HEK293T (cell line): ENCODE measurements at regions not wholly inside any gene's neighbourhood (a gene's known extent, or its start where the extent isn't known, plus 50 kb on each side); places are given as distances from the start of the nearest gene placed in this dataset.

ENCODE experiments used
- CTCF ChIA-PET: fragments of 350-600 bp; formaldehyde crosslinking; extraction: SDS; loops from one replicate; lab custom pipeline; 2021; ENCODE audit warnings: antibody characterized with exemption, inconsistent platforms; lab: Yijun Ruan, JAX
- POLR2A ChIA-PET: fragments of 350-600 bp; formaldehyde crosslinking; extraction: SDS; loops from one replicate; lab custom pipeline; 2020; ENCODE audit warnings: antibody characterized with exemption, inconsistent platforms; lab: Yijun Ruan, JAX
- DNase-seq: peaks from one replicate; pipeline ENCODE4 v3.0.0; 2012; ENCODE audit warnings: mixed read lengths; ENCODE audit errors: extremely low spot score
- ARNT ChIP-seq: fragments of 450-650 bp; IDR thresholded peaks from 2 replicates; pipeline ENCODE4 v1.6.1; 2017; ENCODE audit warnings: mild to moderate bottlenecking
- BHLHE40 ChIP-seq: fragments of 450-650 bp; IDR thresholded peaks from 2 replicates; pipeline ENCODE4 v1.6.1; 2016; ENCODE audit warnings: mild to moderate bottlenecking, moderate library complexity, borderline replicate concordance
- CTBP1 ChIP-seq: fragments of 450-650 bp; IDR thresholded peaks from 2 replicates; pipeline ENCODE4 v1.6.1; 2016; ENCODE audit warnings: borderline replicate concordance
- ELF4 ChIP-seq: fragments of 450-650 bp; IDR thresholded peaks from 2 replicates; pipeline ENCODE4 v1.6.1; 2017; ENCODE audit warnings: antibody characterized with exemption
- FOXA1 ChIP-seq: fragments of 450-650 bp; IDR thresholded peaks from 2 replicates; pipeline ENCODE4 v1.6.1; 2016; ENCODE audit warnings: mild to moderate bottlenecking
- FOXK2 ChIP-seq: fragments of 450-650 bp; IDR thresholded peaks from 2 replicates; pipeline ENCODE4 v1.6.1; 2016; ENCODE audit warnings: mild to moderate bottlenecking
- FOXM1 ChIP-seq: fragments of 450-650 bp; IDR thresholded peaks from 2 replicates; pipeline ENCODE4 v1.6.1; 2017; ENCODE audit warnings: mild to moderate bottlenecking, borderline replicate concordance
- HDGF ChIP-seq: fragments of 450-650 bp; IDR thresholded peaks from 2 replicates; pipeline ENCODE4 v1.6.1; 2017; ENCODE audit warnings: antibody characterized with exemption, borderline replicate concordance
- L3MBTL2 ChIP-seq: fragments of 450-650 bp; conservative IDR thresholded peaks from 2 replicates; pipeline ENCODE4 v1.6.1; 2016; ENCODE audit warnings: mild to moderate bottlenecking
- LEF1 ChIP-seq: fragments of 450-650 bp; IDR thresholded peaks from 2 replicates; pipeline ENCODE4 v1.6.1; 2017; ENCODE audit warnings: mild to moderate bottlenecking, borderline replicate concordance
- NFRKB ChIP-seq: fragments of 450-650 bp; IDR thresholded peaks from 2 replicates; pipeline ENCODE4 v1.6.1; 2016; ENCODE audit warnings: mild to moderate bottlenecking, moderate library complexity
- PKNOX1 ChIP-seq: fragments of 450-650 bp; IDR thresholded peaks from 2 replicates; pipeline ENCODE4 v1.6.1; 2016
- SP1 ChIP-seq: fragments of 450-650 bp; IDR thresholded peaks from 2 replicates; pipeline ENCODE4 v1.6.1; 2017
- SUZ12 ChIP-seq: fragments of 450-650 bp; IDR thresholded peaks from 2 replicates; pipeline ENCODE4 v1.6.1; 2016; ENCODE audit warnings: mild to moderate bottlenecking
- TARDBP ChIP-seq: fragments of 450-650 bp; IDR thresholded peaks from 2 replicates; pipeline ENCODE4 v1.6.1; 2016
- ZNF384 ChIP-seq: fragments of 450-650 bp; IDR thresholded peaks from 2 replicates; pipeline ENCODE4 v1.6.1; 2016

GRCh38 chr20:11212902-11213301, 539.1 kb upstream of the JAG1 start:
- CTCF ChIA-PET, result interaction anchor here (2.3 kb wide), 1 partner anchor 8 kb away, joined by 12 read pairs; no protein-coding TSS in a partner anchor

GRCh38 chr20:11214256-11214840, 540.5 kb upstream of the JAG1 start:
- no peak for DNase-seq
- TF ChIP-seq CTBP1 (no peak), SUZ12 (no peak), HDGF (no peak), LEF1 (no peak), SP1 (no peak), ZNF384 (no peak), ELF4 (no peak), FOXA1 (no peak), FOXK2 (no peak), PKNOX1 (no peak), ARNT (no peak), TARDBP (no peak), FOXM1 (no peak), L3MBTL2 (no peak), BHLHE40 (no peak)
- POLR2A ChIA-PET, result interaction anchor here (0.9 kb wide), 1 partner anchor 12 kb away, joined by 3 read pairs; no protein-coding TSS in a partner anchor
- CTCF ChIA-PET, result interaction anchor here (2.3 kb wide), 1 partner anchor 9 kb away, joined by 12 read pairs; no protein-coding TSS in a partner anchor

More at GRCh38 chr20:11212902-11213301, 539.1 kb upstream of the JAG1 start:
- POLR2A ChIA-PET, result no interaction called here
- DNase-seq, result no peak
- TF ChIP-seq L3MBTL2, result no peak
- TF ChIP-seq ZNF384, result no peak
- TF ChIP-seq ELF4, result no peak
- TF ChIP-seq LEF1, result no peak
- no peak for TF ChIP-seq TARDBP
- no peak for TF ChIP-seq ARNT
- no peak for TF ChIP-seq HDGF
- TF ChIP-seq FOXK2, result no peak
- no peak for TF ChIP-seq SUZ12
- TF ChIP-seq FOXA1, result no peak
- no peak for TF ChIP-seq NFRKB
- no peak for TF ChIP-seq CTBP1
- no peak for TF ChIP-seq FOXM1
- no peak for TF ChIP-seq PKNOX1
- no peak for TF ChIP-seq BHLHE40
- TF ChIP-seq SP1, result no peak

GRCh38 chr20:11216451-11217314, 542.9 kb upstream of the JAG1 start:
- CTCF ChIA-PET, result interaction anchor here (0.7 to 2.7 kb wide), 2 partner anchors 12 to 520 kb away, joined by 5 to 8 read pairs; no protein-coding TSS in a partner anchor
- POLR2A ChIA-PET, result no interaction called here
- TF ChIP-seq L3MBTL2 (no peak), ELF4 (no peak), FOXM1 (no peak), BHLHE40 (no peak), FOXA1 (no peak), NFRKB (no peak), LEF1 (no peak), HDGF (no peak)
- DNase-seq, result no peak

GRCh38 chr20:11217326-11218172, 543.8 kb upstream of the JAG1 start:
- no peak for DNase-seq
- ChIA-PET POLR2A (interaction anchor here (0.8 kb wide), 1 partner anchor 10 kb away, joined by 3 read pairs; no protein-coding TSS in a partner anchor), CTCF (interaction anchor here (0.7 to 2.7 kb wide), 2 partner anchors 12 to 521 kb away, joined by 5 to 8 read pairs; no protein-coding TSS in a partner anchor)
- TF ChIP-seq FOXM1 (no peak), TARDBP (no peak), SP1 (no peak), ELF4 (no peak), ZNF384 (no peak), L3MBTL2 (no peak), PKNOX1 (no peak), SUZ12 (no peak), NFRKB (no peak), BHLHE40 (no peak), ARNT (no peak), FOXA1 (no peak), CTBP1 (no peak), HDGF (no peak), LEF1 (no peak)
